T-helper 17 cell (primary cell): ENCODE measurements at regions not wholly inside any gene's neighbourhood (a gene's known extent, or its start where the extent isn't known, plus 50 kb on each side); places are given as distances from the start of the nearest gene placed in this dataset.

Source experiments
- ATAC-seq: fragments of 150-1000 bp; cut with Tn5 transposase; 2 replicates; pipeline ENCODE4 v1.10.0; 2021; ENCODE audit warnings: mild to moderate bottlenecking, moderate library complexity
- DNase-seq, 3 donors: peaks; one replicate each; pipeline versions ENCODE4 v3.0.0 to v3.0.0-alpha.2; 2020 to 2021
- H3K9me3 ChIP-seq: one replicate; pipeline ENCODE4 v1.7.0; 2013; ENCODE audit warnings: low read length, mild to moderate bottlenecking; ENCODE audit not compliant: control insufficient read depth, poor library complexity, severe bottlenecking
- H3K27ac Mint-ChIP-seq: one replicate; pipeline ENCODE4 v1.8.0; 2022; ENCODE audit warnings: mild to moderate bottlenecking, moderate library complexity, mixed read lengths
- H3K27me3 Mint-ChIP-seq: one replicate; pipeline ENCODE4 v1.8.0; 2022; ENCODE audit warnings: mixed read lengths
- H3K36me3 Mint-ChIP-seq: one replicate; pipeline ENCODE4 v1.8.0; 2022; ENCODE audit warnings: low read depth, mixed read lengths
- H3K4me1 Mint-ChIP-seq: one replicate; pipeline ENCODE4 v1.8.0; 2022; ENCODE audit warnings: mild to moderate bottlenecking, mixed read lengths
- H3K4me3 Mint-ChIP-seq: one replicate; pipeline ENCODE4 v1.8.0; 2022; ENCODE audit warnings: mild to moderate bottlenecking, moderate library complexity, mixed read lengths

DNA sequence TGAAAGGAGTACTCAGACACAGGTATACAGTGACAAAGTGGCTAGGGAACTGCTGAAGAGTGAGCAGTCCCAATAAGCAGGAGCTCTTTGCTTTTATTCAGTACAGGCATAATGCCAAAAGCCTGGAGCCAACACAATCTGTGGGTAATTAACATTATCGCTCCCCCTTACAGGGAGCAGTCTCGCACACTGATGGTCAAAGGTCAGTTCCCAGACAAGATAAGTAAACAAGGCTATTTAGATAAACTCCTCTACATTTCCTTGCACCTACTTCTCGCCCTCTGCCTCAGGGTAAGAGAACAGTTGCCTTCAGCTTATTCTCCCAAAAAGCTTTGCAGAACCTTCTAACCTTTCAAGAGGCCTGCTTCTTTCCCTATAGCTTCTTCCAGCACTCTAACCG, 73.9 kb upstream of the TAF9B start:
- Mint-ChIP-seq H3K27me3 (no peaks in the 10 kb centered on the region), H3K36me3 (no peaks in the 10 kb centered on the region), H3K4me1 (no peaks in the 10 kb centered on the region), H3K27ac (no peak overlapping the region), H3K4me3 (no peak overlapping the region)
- DNase-seq (no peak), ATAC-seq (no peak)
- H3K9me3 ChIP-seq: no peaks in the 10 kb centered on the region

DNA sequence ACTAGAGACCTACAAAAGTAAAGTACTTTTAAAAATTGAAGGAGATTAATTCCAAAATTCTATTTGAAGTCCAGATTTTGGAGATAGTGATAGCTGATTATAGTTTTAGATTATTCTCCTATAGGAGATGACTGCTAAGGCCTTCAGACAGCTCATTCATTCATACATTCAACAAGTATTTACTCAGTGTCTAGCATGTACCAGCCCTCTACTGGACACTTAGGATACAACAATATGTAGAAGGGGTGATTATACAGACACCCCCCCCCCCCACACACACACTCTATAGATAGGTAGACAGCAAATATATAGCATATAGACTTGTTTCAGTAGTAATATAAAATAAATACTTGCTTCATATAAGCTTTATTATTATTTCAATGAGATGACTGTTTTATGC, 60.4 kb upstream of the TAF9B start:
- H3K9me3 ChIP-seq: no peaks in the 10 kb centered on the region
- Mint-ChIP-seq H3K36me3 (no peaks in the 10 kb centered on the region), H3K4me3 (no peak overlapping the region), H3K27me3 (no peaks in the 10 kb centered on the region), H3K27ac (no peak overlapping the region), H3K4me1 (no peaks in the 10 kb centered on the region)
- peak; percentile 55 for ATAC-seq
- DNase-seq: no peak
